Tibial artery (tissue), 4 donors: ENCODE measurements at regions not wholly inside any gene's neighbourhood (a gene's known extent, or its start where the extent isn't known, plus 50 kb on each side); places are given as distances from the start of the nearest gene placed in this dataset.

Experiments
- DNase-seq, 2 donors: peaks; one replicate each; pipeline ENCODE4 v3.0.0-alpha.2; 2019
- H3K27ac ChIP-seq, 2 donors: fragments of 200-600 bp; sonication (generic) in 1 of 2; 1 replicate in 1 of 2; 2 replicates in 1 of 2; pipeline ENCODE4 v1.5.1; 2018 to 2019; ENCODE audit warnings: mild to moderate bottlenecking in 1 of 2
- H3K27me3 ChIP-seq, 2 donors: fragments of 200-600 bp; sonication (generic) in 1 of 2; one replicate each; pipeline versions ENCODE4 v1.5.1 to v1.6.0; 2016 to 2019
- H3K36me3 ChIP-seq, 3 donors: fragments of 200-600 bp; sonication (generic) in 2 of 3; one replicate each; pipeline ENCODE4 v1.5.1; 2016 to 2019; ENCODE audit warnings: mild to moderate bottlenecking in 2 of 3
- H3K4me1 ChIP-seq, 4 donors: fragments of 200-600 bp; sonication (generic) in 2 of 4; 1 replicate in 3 of 4; 2 replicates in 1 of 4; pipeline ENCODE4 v1.5.1; 2016 to 2019
- H3K4me3 ChIP-seq, 2 donors: fragments of 200-600 bp; sonication (generic) in 1 of 2; 1 replicate in 1 of 2; 2 replicates in 1 of 2; pipeline ENCODE4 v1.5.1; 2018 to 2019; ENCODE audit warnings: mild to moderate bottlenecking in 2 of 2
- H3K9me3 ChIP-seq, 3 donors: fragments of 200-600 bp; sonication (generic) in 1 of 3; one replicate each; pipeline ENCODE4 v1.5.1; 2016 to 2019
- intact Hi-C: fragments of 100-400 bp; cut with DNase I; formaldehyde crosslinking; loops from one replicate; pipeline ENCODE4 v1.15.0; 2023; ENCODE audit warnings: low total_unique reads
- TF ChIP-seq, protein P1 (sequence below), 2 experiments: fragments of 200-600 bp in 1 of 2; fragments of 450-650 bp in 1 of 2; IDR thresholded peaks; one replicate each; pipeline ENCODE4 v1.5.1; 2017 to 2019; ENCODE audit warnings: antibody characterized with exemption in 2 of 2, mild to moderate bottlenecking in 1 of 2, moderate library complexity in 1 of 2

DNA sequence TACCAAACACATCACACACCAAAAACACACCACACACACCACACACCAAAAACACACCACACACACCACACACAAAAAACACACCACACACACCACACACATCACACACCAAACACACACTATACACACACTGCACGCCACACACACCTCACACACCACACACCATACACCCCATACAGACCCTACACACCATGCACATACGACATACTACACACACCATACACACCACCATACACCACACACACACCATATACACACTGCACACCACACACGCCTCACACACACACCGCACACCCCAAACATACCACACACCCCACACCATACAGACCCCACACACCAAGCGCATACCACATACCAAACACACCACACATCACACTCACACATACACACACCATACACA, 226.9 kb upstream of the PKN2 start:
- TF ChIP-seq, protein P1, sequence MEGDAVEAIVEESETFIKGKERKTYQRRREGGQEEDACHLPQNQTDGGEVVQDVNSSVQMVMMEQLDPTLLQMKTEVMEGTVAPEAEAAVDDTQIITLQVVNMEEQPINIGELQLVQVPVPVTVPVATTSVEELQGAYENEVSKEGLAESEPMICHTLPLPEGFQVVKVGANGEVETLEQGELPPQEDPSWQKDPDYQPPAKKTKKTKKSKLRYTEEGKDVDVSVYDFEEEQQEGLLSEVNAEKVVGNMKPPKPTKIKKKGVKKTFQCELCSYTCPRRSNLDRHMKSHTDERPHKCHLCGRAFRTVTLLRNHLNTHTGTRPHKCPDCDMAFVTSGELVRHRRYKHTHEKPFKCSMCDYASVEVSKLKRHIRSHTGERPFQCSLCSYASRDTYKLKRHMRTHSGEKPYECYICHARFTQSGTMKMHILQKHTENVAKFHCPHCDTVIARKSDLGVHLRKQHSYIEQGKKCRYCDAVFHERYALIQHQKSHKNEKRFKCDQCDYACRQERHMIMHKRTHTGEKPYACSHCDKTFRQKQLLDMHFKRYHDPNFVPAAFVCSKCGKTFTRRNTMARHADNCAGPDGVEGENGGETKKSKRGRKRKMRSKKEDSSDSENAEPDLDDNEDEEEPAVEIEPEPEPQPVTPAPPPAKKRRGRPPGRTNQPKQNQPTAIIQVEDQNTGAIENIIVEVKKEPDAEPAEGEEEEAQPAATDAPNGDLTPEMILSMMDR (IDR thresholded peaks at IDR 0.05), result no peak
- no peaks in the 10 kb centered on the region for H3K9me3 ChIP-seq
- no peak overlapping the region for H3K4me3 ChIP-seq
- intact Hi-C loops, result no loop called here
- peaks cover 0 to 2% (median under 1%) of the 10 kb centered on the region in 4 donors for H3K4me1 ChIP-seq
- no peaks in the 10 kb centered on the region for H3K27me3 ChIP-seq
- no peaks in the 10 kb centered on the region for H3K36me3 ChIP-seq
- DNase-seq, result no peak
- H3K27ac ChIP-seq, result no peak overlapping the region

DNA sequence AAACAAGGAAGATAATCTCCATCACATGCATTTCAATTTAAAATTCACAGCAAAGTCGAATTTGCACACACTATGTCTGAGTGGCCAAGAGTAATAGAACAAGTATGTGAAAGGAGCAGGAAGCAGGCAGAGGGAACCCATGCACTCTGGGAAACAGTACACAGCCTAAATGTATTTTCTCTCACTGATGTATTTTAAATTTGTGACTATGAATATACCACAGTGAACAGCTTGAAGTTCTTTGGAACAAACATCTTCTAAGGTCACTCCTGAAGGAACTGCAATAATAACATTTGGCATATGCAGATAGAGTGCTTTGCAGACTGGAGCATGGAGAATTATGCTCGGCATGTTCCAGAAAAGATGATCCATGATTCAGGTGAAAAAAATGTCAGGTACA, 223.1 kb upstream of the PKN2 start:
- Histone ChIP-seq H3K4me1 (peaks cover 0 to 11% (median 4%) of the 10 kb centered on the region in 4 donors), H3K27ac (no peak overlapping the region), H3K36me3 (no peaks in the 10 kb centered on the region), H3K27me3 (no peaks in the 10 kb centered on the region), H3K4me3 (no peak overlapping the region), H3K9me3 (no peaks in the 10 kb centered on the region)
- DNase-seq, result no peak
- TF ChIP-seq, protein P1 (IDR thresholded peaks at IDR 0.05), result no peak
- intact Hi-C loops, result no loop called here

DNA sequence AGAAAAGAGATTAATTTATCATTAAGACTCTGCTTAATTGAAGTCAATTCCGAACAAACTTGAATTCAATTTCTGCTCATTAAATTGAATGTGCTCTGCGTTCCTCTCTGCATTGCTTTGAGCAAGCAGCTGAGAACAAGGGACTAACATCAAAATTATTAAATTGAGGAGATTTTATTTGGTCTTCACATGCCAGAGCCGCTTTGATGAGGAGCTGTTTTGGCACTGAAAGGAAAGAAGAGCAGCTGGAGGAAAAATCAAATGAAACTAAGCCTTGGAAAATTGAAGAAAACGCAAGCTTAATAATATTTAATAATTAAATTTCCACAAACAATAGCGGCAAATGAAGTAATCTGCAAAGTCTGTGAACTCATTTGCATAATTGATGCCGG, 222.0 kb upstream of the PKN2 start:
- Histone ChIP-seq H3K4me3 (peak overlapping the region; percentile 33 to 47), H3K4me1 (peaks cover 0 to 11% (median 4%) of the 10 kb centered on the region in 4 donors), H3K27ac (no peak overlapping the region), H3K36me3 (no peaks in the 10 kb centered on the region), H3K27me3 (no peaks in the 10 kb centered on the region), H3K9me3 (peaks cover 0 to 5% (median 0%) of the 10 kb centered on the region in 3 donors)
- no peak for DNase-seq
- TF ChIP-seq, protein P1 (IDR thresholded peaks at IDR 0.05), result no peak
- intact Hi-C loops, result no loop called here

DNA sequence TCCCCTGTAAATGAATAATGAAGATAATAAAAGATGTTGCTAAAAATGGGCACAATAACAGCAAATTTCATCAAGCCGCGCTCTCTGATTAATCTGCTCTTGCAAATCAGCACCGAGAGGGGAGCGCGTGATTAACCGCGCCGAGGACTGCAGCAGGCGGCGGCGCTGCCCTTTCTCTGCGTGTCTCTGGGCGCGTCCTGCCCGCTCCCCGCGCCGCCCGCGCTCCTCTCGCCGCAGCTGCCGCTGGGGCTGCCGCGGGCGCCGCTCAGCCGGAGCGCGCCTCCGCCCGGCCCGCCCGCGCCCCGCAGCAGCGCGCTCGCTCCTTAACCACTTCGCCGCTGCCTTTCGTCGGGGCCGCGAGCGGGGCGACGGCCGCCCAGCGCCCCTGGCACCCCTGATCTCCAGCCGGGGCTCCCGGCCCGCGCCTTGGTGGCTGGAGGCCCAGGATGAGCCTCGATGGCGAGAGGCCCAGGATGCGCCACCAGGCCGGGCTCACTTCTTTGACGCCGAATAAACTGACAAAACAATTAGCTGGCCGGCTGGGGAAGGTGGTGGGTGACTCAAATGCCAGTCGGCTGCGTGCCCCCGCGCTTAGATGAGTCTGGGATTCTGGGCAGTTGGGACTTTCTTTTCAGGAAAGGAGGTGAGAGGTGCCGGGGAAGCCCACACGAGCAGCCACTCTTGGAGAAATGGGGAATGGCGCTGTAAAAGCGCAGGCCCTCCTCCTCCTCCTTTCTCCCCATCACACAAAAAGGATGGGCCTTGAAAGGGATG, 221.4 kb upstream of the PKN2 start:
- TF ChIP-seq, protein P1 (IDR thresholded peaks at IDR 0.05), result no peak
- no peak for DNase-seq
- Histone ChIP-seq H3K36me3 (no peaks in the 10 kb centered on the region), H3K27me3 (no peaks in the 10 kb centered on the region), H3K4me3 (peak overlapping the region; percentile 33 to 47), H3K27ac (no peak overlapping the region), H3K4me1 (peaks cover 0 to 11% (median 4%) of the 10 kb centered on the region in 4 donors), H3K9me3 (peaks cover 0 to 7% (median 0%) of the 10 kb centered on the region in 3 donors)
- intact Hi-C loops, result no loop called here

DNA sequence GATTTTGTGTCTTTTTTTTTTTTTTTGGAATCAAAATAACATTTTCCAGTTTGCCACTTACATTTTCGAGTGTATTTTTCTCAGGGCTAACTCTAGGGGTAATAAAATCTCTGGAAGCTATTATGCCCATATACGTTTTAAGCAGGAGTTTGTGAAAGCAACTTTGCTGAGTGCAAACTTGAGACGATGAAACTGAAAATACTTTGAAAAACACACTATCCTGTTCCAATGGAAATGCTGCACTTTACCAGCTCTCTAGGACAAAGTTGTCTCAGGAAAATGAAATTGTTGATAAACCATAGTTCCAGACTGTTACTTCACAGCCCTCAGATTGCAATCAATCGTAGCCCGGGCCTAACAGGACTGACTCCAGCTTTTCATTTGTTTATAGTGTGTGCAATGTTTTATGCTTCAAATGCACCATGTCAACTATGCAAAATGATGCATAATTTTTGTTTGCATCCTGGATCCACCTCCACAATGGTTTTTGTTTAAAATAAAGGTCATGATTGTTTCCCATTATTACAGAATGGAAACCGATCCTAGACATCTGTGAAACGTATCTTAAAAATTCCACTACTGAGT, 220.6 kb upstream of the PKN2 start:
- intact Hi-C loops, result no loop called here
- Histone ChIP-seq H3K27me3 (no peaks in the 10 kb centered on the region), H3K4me1 (peaks cover 0 to 11% (median 4%) of the 10 kb centered on the region in 4 donors), H3K27ac (no peak overlapping the region), H3K4me3 (no peak overlapping the region), H3K36me3 (no peaks in the 10 kb centered on the region), H3K9me3 (peaks cover 0 to 7% (median 0%) of the 10 kb centered on the region in 3 donors)
- TF ChIP-seq, protein P1 (IDR thresholded peaks at IDR 0.05), result no peak
- no peak for DNase-seq
